ENCODE measurements at regions not wholly inside any gene's neighbourhood (a gene's known extent, or its start where the extent isn't known, plus 50 kb on each side); places are given as distances from the start of the nearest gene placed in this dataset.

- TF ChIP-seq PBX3 (CRISPR knock-in tag; IDR thresholded peaks at IDR 0.05; ENCODE audit: borderline replicate concordance) (no peak), POLR2A (IDR thresholded peaks at IDR 0.05; ENCODE audit: insufficient read depth in 1 of 2, low read depth in 2 of 2, low read length in 2 of 2) (no peak), ZNF629 (CRISPR knock-in tag; conservative IDR thresholded peaks at IDR 0.05) (no peak), ZNF615 (CRISPR knock-in tag; IDR thresholded peaks at IDR 0.05; ENCODE audit: borderline replicate concordance) (no peak), ZNF607 (CRISPR knock-in tag; IDR thresholded peaks at IDR 0.05; ENCODE audit: borderline replicate concordance) (no peak), YY1 (IDR thresholded peaks at IDR 0.05; ENCODE audit: insufficient read depth, insufficient replicate concordance, low read depth, low read length) (no peak), EZH2 (conservative IDR thresholded peaks at IDR 0.05; ENCODE audit: low read depth, low read length) (no peak), ARNT (IDR thresholded peaks at IDR 0.05) (no peak), ARID5B (CRISPR knock-in tag; IDR thresholded peaks at IDR 0.05) (no peak), ZSCAN22 (CRISPR knock-in tag; IDR thresholded peaks at IDR 0.05) (no peak), POLR2AphosphoS5 (IDR thresholded peaks at IDR 0.05; ENCODE audit: low read depth, low read length) (no peak)
Measured at GRCh38 chr15:96276438-96277210, 53.9 kb upstream of the NR2F2 start.
